Stimulated activated CD8-positive, alpha-beta memory T cell treated with anti-CD3 and anti-CD28 coated beads, Interleukin-15, amount 100 ng/mL, for 24 hours (primary cell): ENCODE measurements at regions not wholly inside any gene's neighbourhood (a gene's known extent, or its start where the extent isn't known, plus 50 kb on each side); places are given as distances from the start of the nearest gene placed in this dataset.
"Not testable (repeated sequence)": the region's sequence is repeated elsewhere in the genome, so short reads cannot be mapped to it uniquely, and the experiment has no call there.

Experiments
- DNase-seq: peaks from one replicate; pipeline ENCODE4 v3.0.0-alpha.2; 2020; ENCODE audit warnings: low read depth

DNA sequence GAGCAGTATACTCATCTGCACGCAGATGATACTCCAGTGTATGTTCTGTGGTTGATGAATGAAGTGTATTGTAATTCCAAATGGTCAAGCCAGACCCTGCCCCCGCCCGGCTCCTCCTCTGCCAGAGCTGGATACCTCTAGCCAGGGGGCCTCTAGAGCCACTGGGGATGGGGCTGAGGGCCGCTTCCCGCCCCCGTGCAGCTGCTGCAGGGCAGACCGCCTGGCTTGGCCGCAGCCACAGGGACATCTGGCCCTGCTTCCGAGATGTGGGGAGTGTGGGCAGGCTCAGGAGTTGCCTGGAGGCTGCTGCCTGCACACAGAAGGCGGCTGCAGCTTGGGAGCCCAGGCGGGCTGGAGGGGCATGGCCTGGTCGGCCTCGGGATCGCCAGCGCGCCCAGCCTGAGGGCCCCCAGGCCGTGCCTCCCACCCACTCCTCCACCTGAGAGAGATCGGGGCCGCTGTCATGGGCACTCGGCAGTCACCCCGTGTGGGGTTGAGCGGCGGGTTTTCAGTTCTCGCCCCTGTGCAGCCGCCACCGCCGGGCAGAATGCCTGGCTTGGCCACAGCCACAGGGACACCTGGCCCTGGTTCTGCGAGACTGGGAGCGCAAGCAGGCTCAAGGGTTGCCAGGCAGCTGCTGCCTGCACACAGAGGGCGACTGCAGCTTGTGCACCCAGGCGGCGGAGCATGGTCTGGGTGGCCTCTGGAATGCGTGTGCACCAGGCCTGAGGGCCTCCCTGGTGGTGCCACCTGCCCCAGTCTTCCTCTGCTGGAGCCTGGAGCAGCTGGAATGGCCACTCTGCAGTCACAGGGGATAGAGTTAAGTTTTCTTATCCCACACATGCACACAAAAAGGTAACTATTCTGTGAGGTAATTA, 1643.7 kb downstream of the SPATA31A7 start:
- not testable (repeated sequence) for DNase-seq

DNA sequence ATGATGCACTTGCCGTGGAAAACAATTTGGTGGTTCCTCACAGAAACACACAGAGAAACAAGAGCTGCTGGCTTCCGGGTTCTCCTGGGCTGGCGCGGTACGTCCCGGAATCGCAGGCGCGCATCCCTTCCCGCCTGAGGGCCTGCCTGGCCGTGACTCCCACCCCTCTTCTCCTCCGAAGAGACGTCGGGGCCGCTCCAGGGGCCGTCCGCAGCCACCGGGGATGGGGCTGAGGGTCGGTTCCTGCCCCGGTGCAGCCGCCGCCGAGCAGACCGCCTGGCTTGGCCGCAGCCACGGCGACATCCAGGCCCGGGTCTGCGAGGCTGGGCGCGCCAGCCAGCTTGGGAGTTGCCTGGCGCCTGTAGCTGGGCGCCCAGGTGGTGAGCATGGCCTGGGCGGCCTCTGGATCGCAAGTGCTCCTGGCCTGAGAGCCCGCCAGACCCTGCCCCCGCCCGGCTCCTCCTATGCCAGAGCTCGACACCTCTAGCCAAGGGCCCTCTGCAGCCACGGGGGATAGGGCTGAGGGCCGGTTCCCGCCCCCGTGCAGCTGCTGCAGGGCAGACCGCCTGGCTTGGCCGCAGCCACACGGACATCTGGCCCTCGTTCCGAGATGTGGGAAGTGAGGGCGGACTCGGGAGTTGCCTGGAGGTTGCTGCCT, 1647.5 kb downstream of the SPATA31A7 start:
- not testable (repeated sequence) for DNase-seq

DNA sequence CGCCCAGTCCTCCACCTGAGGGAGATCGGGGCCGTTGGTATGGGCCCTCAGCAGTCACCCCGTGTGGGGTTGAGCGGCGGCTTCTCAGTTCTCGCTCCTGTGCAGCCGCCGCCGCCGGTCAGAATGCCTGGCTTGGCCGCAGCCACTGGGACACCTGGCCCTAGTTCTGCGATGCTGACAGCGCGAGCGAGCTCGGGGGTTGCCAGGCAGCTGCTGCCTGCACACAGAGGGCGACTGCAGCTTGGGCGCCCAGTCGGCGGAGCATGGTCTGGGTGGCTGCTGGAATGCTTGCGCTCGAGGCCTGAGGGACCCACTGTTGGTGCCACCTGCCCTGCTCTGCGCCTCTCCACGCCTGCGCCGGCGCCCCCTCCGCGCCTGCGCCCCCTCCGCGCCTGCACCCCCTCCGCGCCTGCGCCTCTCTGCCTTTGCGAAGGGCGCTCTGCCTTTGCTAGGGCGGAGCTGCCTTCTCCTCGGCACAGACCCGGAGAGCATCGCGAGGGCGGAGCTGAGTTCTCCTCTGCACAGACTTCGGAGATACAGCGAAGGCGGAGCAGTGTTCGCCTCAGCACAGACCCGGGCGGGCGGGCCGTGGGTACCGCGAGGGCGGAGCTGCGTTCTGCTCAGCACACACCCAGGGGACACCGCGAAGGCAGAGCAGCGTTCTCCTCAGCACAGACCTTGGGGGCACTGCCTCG, 1648.3 kb downstream of the SPATA31A7 start:
- peak; percentile 90 for DNase-seq

DNA sequence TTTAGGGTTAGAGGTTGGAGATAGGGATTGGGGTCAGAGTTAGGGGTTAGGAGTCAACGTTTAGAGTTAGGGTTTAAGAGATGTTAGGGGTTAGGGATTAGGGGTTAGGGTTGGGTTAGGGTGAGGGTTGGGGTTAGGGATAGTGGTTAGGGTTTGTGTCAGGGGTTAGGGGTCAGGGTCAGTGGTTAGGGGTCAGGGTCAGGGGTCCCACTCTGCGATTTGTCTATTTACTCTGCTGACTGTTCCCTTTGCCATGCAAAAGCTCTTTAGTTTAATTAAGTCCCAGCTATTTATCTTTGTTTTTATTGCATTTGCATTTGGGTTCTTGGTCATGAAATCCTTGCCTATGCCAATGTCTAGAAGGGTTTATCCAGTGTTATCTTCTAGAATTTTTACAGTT, 1649.3 kb downstream of the SPATA31A7 start:
- not testable (repeated sequence) for DNase-seq

DNA sequence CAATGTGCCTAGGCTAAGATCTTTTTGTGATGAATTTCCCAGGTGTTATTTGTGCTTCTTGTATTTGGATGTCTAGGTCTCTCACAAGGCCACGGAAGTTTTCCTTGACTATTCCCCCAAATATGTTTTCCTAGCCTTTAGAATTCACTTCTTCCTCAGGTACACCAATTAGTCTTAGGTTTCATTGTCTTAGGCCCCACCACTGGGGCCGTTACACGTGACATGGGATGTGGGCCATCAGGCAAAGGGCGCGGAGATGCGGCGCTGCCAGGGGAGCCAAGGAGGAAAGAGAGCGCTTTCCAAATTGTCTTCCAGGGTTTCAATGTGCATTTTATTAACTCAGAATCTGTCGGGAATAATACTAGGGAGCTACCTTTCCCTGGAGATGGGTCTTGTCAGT, 1653.3 kb downstream of the SPATA31A7 start:
- DNase-seq: not testable (repeated sequence)

DNA sequence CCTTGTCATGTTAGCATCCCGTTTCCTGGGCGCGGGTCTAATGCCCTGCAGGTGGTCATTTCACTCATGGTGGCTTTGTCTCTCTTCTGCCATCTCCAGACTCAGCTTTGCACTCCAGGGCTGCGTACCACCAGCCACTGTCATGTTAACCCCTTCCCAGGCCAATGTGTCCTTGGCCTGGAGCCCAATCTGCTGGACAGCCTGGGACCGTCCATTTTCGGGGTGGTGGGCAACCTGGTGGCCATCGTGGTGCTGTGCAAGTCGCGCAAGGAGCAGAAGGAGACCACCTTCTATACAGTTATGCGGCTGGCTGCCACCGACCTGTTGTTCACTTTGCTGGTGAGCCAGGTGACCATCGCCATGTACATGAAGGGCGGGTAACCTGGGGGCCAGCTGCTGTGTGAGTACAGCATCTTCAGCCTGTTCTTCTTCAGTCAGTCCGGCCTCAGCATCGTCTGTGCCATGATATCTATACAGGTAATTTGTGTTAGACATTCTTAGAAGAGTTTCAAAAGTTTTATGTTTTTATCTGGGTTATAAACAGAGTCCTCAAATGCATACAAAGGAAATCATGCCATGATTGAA, 1654.0 kb downstream of the SPATA31A7 start:
- not testable (repeated sequence) for DNase-seq

DNA sequence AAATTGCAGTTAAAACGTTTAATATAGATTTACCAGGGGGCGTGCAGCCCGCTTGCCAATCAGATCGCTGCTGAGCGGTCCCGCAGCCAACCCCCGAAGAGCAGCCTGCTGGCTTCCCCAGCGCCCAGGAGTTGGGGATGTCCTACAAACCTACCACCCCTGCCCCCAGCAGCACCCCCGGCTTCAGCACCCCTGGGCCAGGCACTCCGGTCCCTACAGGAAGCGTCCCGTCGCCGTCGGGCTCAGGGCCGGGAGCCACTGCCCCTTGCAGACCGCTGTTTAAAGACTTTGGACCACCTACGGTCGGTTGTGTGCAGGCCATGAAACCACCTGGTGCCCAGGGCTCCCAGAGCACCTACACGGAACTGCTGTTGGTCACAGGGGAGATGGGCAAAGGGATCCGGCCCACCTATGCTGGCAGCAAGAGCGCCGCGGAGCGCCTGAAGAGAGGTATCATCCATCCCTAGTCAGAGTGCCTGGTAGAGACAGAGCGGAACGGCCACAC, 1654.9 kb downstream of the SPATA31A7 start:
- not testable (repeated sequence) for DNase-seq

DNA sequence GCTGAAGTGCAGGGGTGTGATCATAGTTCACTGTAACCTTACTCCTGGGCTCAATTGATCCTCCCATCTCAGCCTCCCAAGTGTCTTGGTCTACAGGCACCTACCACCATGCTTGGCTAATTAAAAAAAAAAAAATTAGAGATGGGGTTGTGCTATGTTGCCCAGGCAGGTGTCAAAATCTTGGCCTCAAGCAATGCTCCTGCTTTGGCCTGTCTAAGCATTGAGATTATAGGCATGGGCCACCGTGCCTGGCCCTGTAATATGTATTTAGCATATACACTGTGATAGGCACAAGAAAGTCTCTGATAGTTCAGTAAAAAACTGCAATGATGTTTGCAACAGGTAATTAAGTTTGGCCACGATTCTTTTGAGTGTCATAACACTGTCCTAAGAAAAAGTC, 1658.4 kb downstream of the SPATA31A7 start:
- not testable (repeated sequence) for DNase-seq

DNA sequence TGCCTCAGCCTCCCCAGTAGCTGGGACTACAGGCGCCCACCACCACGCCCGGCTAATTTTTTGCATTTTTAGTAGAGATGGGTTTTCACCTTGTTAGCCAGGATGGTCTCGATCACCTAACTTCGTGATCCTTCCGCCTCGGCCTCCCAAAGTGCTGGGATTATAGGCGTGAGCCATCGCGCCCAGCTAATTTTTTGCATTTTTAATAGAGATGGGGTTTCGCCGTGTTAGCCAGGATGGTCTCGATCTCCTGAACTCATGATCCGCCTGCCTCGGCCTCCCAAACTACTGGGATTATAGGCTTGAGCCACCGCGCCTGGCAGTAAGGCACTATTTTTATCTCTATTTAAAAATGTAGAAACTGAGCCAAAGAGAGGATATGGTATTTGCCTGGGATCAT, 1660.2 kb downstream of the SPATA31A7 start:
- not testable (repeated sequence) for DNase-seq

DNA sequence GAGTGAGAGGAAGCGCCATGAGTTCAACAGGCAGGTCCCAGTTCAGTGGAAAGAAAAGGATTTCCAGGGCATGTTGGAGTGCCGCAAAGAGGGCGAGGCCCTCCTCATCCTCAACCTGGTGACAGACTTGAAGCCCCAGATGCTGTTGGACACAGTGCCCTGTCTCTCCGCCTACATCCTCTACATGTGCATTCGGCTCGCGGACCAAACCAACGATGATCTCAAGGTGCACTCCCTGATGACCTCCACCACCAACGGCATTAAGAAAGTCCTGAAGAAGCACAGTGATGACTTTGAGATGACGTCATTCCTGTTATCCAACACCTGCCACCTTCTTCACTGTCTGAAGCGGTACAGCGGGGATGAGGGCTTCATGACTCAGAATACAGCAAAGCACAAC, 1667.4 kb downstream of the SPATA31A7 start:
- not testable (repeated sequence) for DNase-seq

DNA sequence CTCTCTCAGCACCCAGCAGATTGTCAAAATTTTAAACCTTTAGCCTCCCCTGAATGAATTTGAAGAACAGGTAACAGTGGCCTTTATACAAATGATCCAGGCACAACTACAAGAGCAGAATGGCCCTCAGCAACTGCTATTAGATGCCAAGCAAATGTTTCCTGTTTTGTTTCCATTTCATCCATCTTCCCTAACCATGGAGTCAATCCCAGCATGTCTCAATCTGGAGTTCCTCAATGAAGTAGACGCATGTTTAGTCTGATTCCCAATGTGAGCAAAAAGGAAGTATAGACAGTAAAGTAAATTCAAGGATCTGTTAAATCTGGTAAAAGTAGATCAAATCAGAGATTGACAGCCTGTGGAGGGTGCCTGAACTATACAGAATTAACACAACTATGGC, 1668.4 kb downstream of the SPATA31A7 start:
- DNase-seq: not testable (repeated sequence)

DNA sequence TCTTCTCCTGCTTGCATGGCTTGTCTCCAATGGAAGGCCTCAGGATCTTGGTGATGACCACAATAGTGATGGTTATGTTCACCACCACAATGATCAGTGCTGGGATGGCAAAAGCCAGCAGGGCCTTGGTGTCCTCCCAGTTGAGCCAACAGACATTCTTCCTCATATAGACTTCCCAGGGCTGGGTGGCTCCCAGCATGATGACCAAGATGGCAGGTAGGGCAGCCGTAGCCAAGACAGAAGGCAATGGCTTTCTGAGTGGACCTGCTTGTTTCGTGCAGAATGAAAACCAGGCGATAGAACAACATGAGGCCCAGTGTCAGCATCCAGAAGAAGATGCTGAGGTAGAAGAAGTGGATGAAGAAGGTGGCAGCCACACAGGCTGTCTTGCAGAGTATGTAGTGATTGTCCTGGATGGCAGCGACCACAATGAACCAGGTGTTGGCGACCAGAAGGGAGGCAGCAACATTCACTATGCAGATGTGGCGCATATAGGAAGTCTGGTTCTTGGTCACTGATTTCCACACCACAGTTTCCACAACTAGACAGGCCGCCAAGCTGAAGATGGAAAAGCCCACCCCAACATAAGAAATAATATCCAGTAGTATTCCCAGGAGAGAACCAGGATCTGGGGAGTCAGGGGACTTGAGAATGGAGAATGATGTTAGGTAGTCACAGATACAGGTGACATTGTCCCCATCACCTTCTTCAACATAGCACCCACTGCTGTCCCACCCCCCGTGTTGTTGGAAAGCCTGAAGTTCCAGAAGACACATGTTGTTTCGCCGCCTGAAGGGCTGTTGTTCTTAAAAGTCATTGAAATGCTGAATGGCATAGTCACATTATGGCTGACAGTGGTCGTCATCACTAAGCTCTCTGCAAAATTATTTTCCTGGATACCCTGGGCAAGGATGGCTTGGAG, 1671.4 kb downstream of the SPATA31A7 start:
- not testable (repeated sequence) for DNase-seq

DNA sequence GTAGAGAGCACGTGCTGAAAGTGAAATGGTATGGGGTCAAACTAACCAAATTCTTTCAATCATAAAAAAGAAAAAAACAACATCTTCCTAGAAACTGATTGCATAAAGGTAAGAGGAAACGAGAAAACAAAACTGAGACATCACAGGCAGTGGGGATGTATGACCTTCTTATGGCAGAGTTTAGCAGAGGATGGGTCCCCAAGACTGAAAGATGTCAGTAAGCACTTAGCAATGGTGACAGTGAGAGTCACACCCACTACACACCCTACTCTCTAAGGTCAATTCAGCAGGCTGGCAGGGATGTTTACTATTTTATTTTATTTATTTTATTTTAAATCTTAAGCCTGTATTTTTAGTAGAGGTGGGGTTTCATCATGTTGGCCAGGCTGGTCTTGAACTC, 1672.3 kb downstream of the SPATA31A7 start:
- DNase-seq: not testable (repeated sequence)

DNA sequence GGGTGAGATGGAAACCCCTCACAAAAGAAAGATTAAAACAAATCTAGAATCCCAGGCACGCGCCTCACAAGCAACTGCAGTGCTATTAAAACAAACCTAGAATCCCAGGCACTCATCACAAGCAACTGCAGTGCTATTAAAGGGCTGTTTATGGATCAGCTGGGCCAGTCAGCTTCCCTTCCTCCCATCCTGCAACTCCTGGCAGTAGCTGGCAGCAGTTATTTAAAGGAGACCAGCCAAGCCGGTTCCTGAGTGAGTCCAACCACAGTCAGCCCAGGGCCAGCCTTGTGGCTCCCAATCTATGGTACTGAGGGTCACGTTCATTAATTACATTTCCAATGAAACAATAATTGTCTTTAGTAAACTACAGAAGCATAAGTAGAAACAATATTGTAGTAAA, 1673.5 kb downstream of the SPATA31A7 start:
- DNase-seq: not testable (repeated sequence)

DNA sequence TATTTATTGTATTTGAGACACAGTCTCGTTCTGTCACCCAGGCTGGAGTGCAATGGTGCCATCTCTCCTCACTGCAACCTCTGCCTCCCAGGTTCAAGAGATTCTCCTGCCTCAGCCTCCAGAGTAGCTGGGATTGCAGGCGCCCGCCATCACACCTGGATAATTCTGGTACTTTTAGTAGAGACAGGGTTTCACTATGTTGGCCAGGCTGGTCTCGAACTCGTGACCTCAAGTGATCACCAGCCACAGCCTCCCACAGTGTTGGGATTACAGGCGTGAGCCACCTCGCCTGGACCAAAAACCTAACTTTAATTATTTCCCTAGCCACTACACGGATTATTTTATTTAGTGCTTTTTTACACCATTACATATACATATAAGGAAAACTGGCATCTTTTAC, 1674.0 kb downstream of the SPATA31A7 start:
- DNase-seq: not testable (repeated sequence)

DNA sequence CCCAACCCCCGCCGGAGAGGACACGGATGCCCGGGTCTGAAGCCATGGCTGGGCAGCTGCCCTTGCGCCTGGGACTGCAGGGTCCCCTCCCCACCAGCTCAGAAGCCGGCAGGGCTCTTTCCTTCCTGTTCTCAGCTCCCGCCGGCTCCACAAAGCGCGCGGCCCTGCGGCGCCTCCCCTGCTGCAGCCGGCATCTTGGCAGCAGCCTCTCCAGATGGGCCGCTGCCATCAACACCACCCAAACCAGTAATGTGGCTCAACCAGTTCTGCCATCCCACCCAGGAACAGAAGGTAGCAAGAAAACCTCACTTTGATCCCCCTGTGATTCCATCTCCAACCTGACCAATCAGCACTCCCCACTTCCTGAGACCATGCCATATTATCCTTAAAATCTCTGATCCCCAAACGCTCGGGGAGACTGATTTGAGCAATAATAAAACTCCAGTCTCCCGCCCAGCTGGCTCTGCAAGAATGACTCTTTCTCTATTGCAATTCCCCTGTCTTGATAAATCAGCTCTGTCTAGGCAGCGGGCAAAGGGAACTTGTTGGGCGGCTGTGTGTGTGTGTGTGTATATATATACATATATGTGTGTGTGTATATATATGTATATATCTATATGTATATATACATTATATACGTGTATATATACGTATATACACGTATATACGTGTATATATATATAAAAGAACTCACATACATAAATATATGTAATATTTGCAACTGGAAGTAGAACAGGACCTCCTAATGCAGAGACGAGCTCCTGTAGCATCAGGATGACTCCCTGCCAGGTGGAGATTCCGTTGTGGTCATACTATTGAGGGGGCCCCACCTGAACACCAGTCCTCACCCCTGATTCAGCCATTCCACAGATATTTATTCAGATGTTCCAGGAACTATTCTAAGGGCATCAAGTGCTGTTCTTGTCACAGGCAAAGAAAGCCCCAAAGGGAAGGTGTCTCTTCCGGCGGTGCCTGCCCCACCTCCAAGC, 1674.9 kb downstream of the SPATA31A7 start:
- DNase-seq: not testable (repeated sequence)

DNA sequence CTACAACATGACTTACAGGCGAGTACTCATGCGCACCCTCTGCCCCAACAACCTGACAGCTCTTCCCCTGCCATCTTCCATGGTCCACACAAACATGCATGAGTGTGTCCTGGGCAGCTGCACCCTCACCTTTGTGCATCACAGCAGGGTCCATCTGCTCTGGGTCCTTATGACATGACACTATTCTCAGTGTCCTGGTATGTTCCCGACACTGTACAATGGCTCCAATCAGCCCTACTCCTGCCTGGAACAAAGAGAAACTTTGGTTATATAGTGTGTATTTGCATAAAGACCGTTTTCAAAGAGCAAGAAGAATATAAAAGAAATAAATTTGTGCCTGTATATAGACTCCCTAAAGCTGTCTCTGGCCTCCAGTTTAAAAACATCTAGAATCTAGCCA, 1679.2 kb downstream of the SPATA31A7 start:
- DNase-seq: not testable (repeated sequence)

DNA sequence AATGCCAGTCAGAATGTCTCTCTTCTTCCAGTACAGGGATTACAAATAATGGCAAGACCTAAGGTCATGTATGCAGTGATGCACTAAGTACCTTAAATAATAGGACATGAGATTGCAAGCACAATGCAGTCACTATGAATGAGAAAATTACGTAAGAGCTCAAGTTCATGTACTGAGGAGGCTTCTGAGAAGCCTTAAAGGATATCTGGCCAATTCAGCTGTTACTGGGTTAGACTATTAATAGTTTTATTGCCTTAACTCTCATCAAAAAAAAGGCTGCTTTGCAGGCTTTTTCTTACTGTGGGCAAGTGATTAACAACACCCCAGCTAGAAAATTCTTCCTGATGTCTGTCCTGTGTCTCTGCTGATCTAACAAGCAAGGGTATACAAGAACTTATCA, 1681.9 kb downstream of the SPATA31A7 start:
- not testable (repeated sequence) for DNase-seq

DNA sequence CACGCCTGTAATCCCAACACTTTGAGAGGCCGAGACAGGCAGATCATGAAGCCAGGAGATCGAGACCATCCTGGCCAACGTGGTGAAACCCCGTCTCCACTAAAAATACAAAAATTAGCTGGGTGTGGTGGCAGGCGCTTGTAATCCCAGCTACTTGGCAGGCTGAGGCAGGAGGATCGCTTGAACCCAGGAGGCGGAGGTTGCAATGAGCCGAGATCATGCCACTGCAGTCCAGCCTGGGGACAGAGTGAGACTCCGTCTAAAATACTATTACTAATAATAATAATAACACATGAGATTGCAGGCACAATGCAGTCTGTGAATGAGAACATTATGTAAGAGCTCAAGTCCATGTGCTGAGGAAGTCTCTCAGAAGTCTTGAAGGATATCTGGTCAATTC, 1684.4 kb downstream of the SPATA31A7 start:
- DNase-seq: not testable (repeated sequence)
